GM19463 (cell line): ENCODE measurements at regions not wholly inside any gene's neighbourhood (a gene's known extent, or its start where the extent isn't known, plus 50 kb on each side); places are given as distances from the start of the nearest gene placed in this dataset.

Source experiments
- ATAC-seq: cut with Tn5 transposase; IDR thresholded peaks from one replicate; pipeline ENCODE4 v1.9.1; 2021; ENCODE audit warnings: mild to moderate bottlenecking, moderate library complexity; ENCODE audit not compliant: unreplicated experiment

GRCh38 chr7:36088966-36089365 lies 64.1 kb upstream of the EEPD1 start:
- no peak for ATAC-seq

DNA sequence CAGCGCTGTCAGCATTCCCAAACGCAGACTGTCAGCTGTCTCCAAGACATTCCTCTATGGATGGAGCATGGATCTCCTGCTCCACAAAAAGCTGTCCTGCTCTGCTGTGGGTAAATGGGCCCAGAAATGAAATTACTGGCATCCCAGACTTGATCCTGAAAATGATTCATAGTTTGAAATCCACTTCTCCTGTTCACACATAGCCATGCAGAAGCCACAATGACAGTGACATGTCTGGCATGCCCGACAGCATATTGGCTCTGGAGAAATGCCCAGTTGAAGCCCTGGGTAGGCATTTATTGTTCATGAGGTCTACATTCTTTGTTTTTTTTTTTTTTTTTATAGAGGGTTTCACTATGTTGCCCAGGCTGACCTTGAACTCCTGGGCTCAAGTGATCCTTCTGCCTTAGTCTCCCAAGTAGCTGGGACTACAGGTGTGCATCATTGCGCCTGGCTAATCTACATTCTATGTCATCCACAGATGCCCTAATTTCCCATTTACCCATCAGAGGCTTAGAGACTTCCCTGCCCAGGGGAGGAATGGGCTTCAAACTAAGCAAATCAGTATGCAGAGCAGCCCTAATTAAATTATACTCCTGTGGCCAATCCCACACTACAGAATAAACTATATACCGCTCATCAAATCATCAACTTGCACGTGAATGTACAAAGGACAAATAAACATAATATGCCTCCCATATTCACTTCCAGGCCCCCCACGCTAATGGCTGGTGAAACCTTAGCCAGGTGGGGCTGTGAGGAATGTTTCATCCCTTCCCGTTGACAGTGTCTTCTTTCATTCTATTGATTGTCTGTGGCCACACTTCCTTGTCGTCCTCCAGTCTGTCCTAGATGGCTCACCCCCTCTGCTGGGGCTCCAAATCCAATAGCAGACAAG lies 61.8 kb upstream of the EEPD1 start:
- ATAC-seq = no peak

DNA sequence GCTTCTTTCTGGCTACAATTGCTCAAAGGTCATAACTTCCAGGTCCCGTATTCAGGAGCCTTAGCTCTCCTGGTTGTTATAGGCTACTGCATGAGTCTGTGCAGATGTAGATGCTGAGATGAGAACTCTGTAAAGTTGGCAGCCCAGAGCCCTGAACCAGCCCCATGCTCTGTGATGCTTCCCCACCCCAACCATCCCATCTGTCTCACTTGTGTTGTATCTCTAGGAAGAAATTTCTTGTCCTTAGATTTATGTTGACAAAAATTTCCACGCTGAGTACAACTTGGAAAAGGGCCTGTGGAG lies 61.2 kb upstream of the EEPD1 start:
- ATAC-seq = no peak

DNA sequence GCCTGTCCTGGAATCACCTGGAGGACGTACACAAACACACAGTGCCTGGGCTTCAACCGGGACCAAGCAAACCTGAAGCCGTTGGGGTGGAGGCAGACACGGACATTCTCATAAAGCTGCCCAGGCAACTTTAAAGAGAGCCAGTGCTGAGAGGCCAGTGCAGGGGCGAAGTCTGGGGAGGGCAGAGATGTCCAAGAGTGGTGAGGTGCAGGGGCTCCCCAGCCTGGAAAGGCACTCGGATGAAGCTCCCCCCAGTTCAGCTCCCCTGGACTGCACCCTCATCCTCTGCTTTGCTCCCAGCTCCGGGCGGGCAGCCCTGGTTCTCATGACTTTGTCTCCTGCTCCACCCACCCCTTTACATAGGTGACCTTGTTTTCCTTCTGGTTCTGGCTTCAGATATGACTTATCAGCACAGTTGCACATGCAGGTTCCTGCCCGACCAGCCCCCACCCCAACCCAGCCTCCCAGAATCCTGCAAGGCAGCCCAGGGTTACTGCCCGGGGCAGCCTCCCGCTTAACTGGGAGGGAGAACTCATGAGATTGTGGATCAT lies 60.8 kb upstream of the EEPD1 start:
- no peak for ATAC-seq

DNA sequence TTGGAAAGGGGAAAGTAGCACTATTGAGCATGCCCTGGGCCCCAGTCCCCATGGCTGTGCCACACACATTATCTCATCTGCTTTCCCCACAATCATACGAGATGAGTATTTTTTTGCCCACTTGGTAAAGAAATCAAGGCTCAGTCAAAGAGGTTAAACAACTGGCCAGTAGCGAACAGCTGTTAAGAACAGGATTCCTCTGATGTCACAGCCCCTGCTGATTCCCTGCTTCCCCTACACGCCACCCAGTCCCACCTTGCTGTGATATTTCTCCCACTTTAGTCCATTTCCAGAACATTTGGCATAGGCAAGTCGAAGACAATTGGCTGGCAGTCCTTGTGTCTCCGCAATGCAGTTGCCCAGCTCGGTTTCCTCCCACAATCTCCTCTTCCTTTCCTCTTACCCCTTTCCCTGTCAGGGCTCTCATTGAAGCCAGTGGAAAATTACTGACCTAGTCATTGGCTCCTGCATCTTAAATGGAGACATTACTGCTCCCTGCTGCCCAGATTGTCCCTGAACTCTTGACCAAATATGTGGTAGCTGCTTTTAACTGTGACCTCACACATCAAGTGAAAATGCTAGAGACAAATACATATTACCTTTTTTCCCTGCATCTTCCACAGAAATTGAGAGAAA lies 56.5 kb upstream of the EEPD1 start:
- ATAC-seq = no peak

DNA sequence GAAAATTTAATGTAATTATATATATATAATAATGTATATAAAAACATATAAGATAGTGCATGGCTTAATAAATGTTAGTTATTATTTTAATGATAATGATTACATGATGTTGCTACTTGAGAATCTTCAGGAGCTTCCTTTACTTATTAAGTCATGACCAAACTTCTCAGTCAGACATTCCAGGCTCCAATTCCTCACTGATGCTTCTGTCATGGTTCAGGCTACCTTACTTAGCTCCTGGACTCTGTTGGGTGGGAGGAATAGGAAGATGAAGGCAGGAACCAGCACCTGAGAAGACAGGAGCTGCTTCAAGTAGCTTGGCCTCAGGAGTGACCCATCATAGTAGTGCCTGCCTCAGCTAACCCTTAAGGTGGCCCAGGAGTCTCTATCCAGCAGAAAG lies 55.0 kb upstream of the EEPD1 start:
- no peak for ATAC-seq

DNA sequence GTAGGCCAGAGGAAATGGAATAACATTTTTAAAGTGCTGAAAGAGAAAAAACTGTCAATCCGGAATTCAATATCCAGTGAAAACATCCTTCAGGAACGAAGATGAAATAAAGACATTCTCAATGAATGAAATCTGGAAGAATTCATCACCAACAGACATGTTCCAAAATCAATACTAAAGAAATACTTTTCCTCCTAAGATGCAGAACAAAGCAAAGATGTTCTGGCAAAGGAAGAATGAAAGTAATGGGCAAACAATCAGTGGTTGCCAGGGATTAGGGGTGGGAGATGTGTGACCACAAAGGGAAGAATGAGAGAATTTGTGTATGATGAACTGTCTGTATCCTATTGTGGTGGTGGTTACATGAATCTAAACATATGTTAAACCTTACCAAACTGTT lies 52.8 kb upstream of the EEPD1 start:
- no peak for ATAC-seq

DNA sequence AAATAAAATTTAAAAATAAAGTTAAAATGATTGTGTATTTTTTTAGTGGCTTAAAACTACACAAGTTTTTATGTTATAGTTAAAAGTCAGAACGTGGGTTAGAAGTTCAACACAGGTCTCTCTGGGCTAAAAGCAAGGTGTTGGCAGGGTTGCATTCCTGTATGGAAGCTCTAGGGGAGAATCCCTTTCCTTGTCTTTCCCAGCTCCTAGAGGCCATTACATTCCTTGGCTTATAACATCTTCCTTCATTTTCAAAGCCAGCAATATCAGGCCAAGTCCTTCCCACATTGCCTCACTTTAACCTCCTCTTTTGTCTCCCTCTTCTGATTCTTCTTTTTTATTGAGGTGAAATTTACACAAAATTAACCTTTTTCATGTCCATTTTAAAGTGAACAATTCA lies 52.4 kb upstream of the EEPD1 start:
- no peak for ATAC-seq
